ENCODE measurements at regions not wholly inside any gene's neighbourhood (a gene's known extent, or its start where the extent isn't known, plus 50 kb on each side); places are given as distances from the start of the nearest gene placed in this dataset.
A peak's percentile ranks its signal among the peaks of the same experiment; 100 is the strongest.

- in situ Hi-C loops (cut with HindIII; ENCODE audit: low pct_unique_long_range_greater_than_20kb, low sequenced_read_pairs) = no loop called here
- DNase-seq (ENCODE audit: low read depth, low spot score) = no peak
These were observed 315.8 kb downstream of the HAPSTR1 start for GRCh38 chr16:9407206-9407758.

GRCh38 chr16:9408297-9408878, 316.9 kb downstream of the HAPSTR1 start:
- in situ Hi-C loops (cut with HindIII; ENCODE audit: low pct_unique_long_range_greater_than_20kb, low sequenced_read_pairs) = no loop called here
- no peak for DNase-seq (ENCODE audit: low read depth, low spot score)

DNA sequence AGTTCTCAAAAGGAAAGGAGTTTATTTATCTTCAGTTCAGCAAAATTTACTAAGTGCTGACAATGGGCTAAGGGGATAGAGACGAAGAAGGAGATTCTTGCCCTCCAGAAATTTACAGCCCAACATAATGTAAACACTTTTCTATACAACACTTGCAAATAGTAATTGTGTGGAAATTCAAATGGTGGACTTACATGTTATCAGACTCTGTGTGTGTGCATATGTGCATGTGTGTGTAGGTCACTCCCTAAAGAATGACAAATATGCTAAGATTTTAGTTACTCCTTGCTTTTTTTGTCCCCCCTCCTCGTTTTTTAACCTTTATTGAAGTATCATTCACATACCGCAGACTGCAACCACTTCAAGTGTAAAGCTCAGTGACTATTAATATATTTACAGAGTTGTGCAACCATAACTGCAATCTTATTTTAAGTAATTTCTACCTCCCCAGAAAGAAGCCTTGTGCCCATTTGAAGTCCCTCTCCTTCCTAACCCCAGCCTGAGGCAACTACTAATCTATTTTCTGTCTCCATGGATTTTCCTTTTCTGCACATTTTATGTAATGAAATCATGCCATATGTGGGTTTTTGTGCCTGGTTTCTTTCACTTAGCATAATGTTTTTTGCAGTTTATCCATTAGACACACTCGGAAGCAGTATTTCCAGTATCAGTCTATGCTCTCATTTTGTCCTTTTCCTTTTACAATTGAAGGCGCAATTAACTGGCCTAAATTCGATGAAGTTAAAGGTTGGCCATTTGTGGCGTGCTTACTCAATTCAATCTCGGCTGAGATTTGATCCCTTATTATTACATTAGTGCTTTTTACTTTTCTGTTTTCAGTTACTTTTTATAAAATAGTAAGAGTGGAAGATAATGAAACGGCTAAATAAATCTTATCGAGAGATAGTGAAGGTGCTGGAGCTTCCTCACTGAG, 318.4 kb downstream of the HAPSTR1 start:
- in situ Hi-C loops (cut with HindIII; ENCODE audit: low pct_unique_long_range_greater_than_20kb, low sequenced_read_pairs) = no loop called here
- no peak for DNase-seq (ENCODE audit: low read depth, low spot score)

DNA sequence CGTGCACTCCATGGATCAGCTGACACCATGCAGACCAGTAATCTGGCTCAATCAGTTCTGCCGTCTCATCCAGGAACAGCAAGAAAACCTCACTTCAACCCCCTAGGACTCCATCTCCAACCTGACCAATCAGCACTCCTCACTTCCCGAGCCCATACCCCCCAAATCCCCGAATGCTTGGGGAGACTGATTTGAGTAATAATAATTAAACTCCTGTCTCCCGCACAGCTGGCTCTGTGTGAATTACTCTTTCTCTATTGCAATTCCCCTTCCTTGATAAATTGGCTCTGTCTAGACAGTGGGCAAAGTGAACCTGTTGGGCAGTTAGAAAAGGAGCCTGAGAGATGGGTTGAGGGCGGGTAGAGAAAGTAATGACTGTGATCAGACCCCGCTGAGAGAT, 320.0 kb downstream of the HAPSTR1 start:
- DNase-seq (ENCODE audit: low read depth, low spot score) = no peak
- in situ Hi-C loops (cut with HindIII; ENCODE audit: low pct_unique_long_range_greater_than_20kb, low sequenced_read_pairs) = no loop called here

DNA sequence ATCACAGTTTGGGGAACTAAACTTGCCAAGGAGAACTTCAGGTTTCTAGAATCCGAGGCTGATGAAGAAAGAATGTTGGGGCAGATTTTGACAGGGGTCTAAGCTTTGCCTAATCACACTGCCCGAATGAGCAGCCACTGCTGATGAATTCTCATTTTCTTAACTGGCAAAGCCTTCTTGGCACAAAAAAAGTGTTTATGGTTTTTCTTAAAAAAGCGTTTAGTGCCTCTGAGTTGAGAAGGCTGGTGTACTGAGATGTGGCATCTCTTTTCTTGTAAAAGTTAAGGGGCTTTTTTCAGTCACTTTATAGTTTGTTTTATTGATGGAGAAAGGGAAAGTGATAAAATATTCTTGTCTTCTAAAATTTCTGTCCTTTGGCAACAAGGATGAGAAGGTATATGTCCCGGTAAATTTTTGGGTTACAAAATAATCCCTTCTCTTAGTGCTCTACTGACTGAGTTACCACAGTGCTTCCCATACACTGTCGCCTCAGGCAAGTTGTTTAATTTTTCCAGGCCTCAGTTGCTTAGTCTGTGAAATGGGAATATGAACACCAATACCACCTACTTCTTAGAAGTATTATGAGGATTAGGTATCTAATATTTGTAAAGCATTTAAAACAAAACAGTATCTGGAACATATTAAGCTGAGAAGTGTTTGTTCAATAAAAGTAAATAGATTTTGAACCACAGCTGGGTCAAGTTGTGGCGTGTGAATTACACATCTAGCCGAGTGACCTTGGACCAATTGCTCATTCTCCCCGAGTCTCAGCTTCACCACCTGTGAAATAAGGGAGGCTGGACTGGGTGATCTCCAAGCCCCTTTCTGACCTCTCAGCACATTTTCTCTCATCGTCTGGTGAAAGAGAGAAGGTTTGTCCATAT, 320.8 kb downstream of the HAPSTR1 start:
- in situ Hi-C loops (cut with HindIII; ENCODE audit: low pct_unique_long_range_greater_than_20kb, low sequenced_read_pairs) = no loop called here
- no peak for DNase-seq (ENCODE audit: low read depth, low spot score)

GRCh38 chr16:9412915-9413264, 321.4 kb downstream of the HAPSTR1 start:
- DNase-seq (ENCODE audit: low read depth, low spot score) = no peak
- in situ Hi-C loops (cut with HindIII; ENCODE audit: low pct_unique_long_range_greater_than_20kb, low sequenced_read_pairs) = no loop called here

- in situ Hi-C loops (cut with HindIII; ENCODE audit: low pct_unique_long_range_greater_than_20kb, low sequenced_read_pairs) = no loop called here
- no peak for DNase-seq (ENCODE audit: low read depth, low spot score)
These were observed 324.1 kb downstream of the HAPSTR1 start for GRCh38 chr16:9415545-9415944.

- DNase-seq (ENCODE audit: low read depth, low spot score) = no peak
- in situ Hi-C loops (cut with HindIII; ENCODE audit: low pct_unique_long_range_greater_than_20kb, low sequenced_read_pairs) = no loop called here
These were observed 326.5 kb downstream of the HAPSTR1 start for GRCh38 chr16:9417898-9418297.

- in situ Hi-C loops (cut with HindIII; ENCODE audit: low pct_unique_long_range_greater_than_20kb, low sequenced_read_pairs) = no loop called here
- no peak for DNase-seq (ENCODE audit: low read depth, low spot score)
These were observed 327.7 kb downstream of the HAPSTR1 start for GRCh38 chr16:9419161-9419560.

DNA sequence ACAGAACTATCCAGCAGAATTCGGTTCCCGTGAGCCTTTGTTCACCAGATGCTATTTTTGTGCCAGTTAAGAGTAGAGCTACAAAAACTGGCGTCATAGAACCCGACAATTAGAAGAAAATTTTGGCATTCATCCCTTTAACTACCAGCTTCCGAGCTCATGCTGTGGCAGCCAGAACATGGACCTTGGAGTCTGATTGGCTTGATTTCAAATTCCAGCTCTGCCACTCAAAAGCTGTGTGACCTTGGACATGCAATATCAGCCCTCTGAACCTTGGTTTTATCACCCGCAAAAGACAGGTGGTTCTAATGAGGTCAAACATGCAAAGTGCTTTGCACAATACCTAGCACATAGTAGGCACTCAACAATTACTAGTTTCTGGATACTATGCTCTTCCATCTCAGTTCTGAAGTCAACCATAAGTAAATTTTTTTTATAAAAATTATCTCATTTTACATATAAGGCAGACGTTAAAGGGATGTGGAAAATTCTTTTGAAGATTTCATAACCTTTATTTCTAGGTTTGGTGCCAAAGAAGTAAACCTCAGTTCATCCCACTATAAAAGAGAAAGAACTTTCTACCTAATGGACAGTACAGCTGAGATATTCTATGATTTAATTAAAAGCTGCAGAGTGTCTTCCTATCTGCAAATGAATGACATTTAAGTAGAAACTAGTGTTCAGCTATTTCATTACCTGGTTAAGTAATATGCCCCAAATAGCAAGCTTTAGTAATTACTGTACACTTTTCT, 331.5 kb downstream of the HAPSTR1 start:
- in situ Hi-C loops (cut with HindIII; ENCODE audit: low pct_unique_long_range_greater_than_20kb, low sequenced_read_pairs) = no loop called here
- no peak for DNase-seq (ENCODE audit: low read depth, low spot score)

DNA sequence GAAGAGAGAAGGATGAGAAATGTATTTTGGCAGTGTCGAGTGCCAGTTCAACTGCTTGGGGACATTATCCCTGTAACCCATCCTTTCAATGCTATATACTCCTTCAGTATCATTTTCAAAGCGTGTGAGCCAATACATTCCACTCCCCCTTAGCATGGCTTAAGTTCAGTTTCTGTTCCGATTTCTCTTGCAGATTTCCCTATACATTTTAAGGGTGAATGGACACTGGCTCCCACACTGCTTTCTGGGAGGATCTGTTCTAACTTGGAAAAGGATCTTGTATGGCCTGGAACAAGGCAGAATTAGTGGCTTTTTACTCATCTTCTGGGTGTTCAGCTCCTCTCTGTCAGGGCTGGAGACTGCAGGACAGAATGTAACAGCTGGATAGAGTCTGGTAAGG, 333.8 kb downstream of the HAPSTR1 start:
- in situ Hi-C loops (cut with HindIII; ENCODE audit: low pct_unique_long_range_greater_than_20kb, low sequenced_read_pairs) = no loop called here
- DNase-seq (ENCODE audit: low read depth, low spot score) = no peak

- in situ Hi-C loops (cut with HindIII; ENCODE audit: low pct_unique_long_range_greater_than_20kb, low sequenced_read_pairs) = no loop called here
These were observed 337.0 kb downstream of the HAPSTR1 start for GRCh38 chr16:9428355-9429005.

GRCh38 chr16:9429646-9430330, 338.3 kb downstream of the HAPSTR1 start:
- no peak for DNase-seq (ENCODE audit: low read depth, low spot score)
- in situ Hi-C loops (cut with HindIII; ENCODE audit: low pct_unique_long_range_greater_than_20kb, low sequenced_read_pairs) = no loop called here

More at GRCh38 chr16:9428355-9429005, 337.0 kb downstream of the HAPSTR1 start:
- no peak for DNase-seq (ENCODE audit: low read depth, low spot score)

- in situ Hi-C loops (cut with HindIII; ENCODE audit: low pct_unique_long_range_greater_than_20kb, low sequenced_read_pairs) = no loop called here
- peak; percentile 4 for DNase-seq (ENCODE audit: low read depth, low spot score)
These were observed 343.2 kb downstream of the HAPSTR1 start for GRCh38 chr16:9434659-9435058.

GRCh38 chr16:9436175-9436574, 344.7 kb downstream of the HAPSTR1 start:
- in situ Hi-C loops (cut with HindIII; ENCODE audit: low pct_unique_long_range_greater_than_20kb, low sequenced_read_pairs) = no loop called here
- DNase-seq (ENCODE audit: low read depth, low spot score) = no peak

GRCh38 chr16:9437115-9437514, 345.7 kb downstream of the HAPSTR1 start:
- in situ Hi-C loops (cut with HindIII; ENCODE audit: low pct_unique_long_range_greater_than_20kb, low sequenced_read_pairs) = no loop called here
- DNase-seq (ENCODE audit: low read depth, low spot score) = peak; percentile 76

Measured in SK-MEL-5 (cell line).